NT2/D1 (cell line): ENCODE measurements at regions not wholly inside any gene's neighbourhood (a gene's known extent, or its start where the extent isn't known, plus 50 kb on each side); places are given as distances from the start of the nearest gene placed in this dataset.

Experiments
- SUZ12 ChIP-seq: IDR thresholded peaks from 2 replicates; pipeline ENCODE4 v1.6.1; 2011; ENCODE audit not compliant: insufficient read length, insufficient read depth; ENCODE audit errors: extremely low read depth
- YY1 ChIP-seq: IDR thresholded peaks from 2 replicates; pipeline ENCODE4 v1.6.1; 2011; ENCODE audit not compliant: insufficient read length, insufficient read depth

GRCh38 chr4:59983852-59984251, 1216.3 kb upstream of the ADGRL3 start:
- TF ChIP-seq YY1 (no peak), SUZ12 (no peak)
